K562 (cell line): ENCODE measurements at regions not wholly inside any gene's neighbourhood (a gene's known extent, or its start where the extent isn't known, plus 50 kb on each side); places are given as distances from the start of the nearest gene placed in this dataset.

Experiments
- ATAC-seq: fragments of 200-7000 bp; cut with Tn5 transposase; 3 replicates; pipeline ENCODE4 v1.9.1; 2020; ENCODE audit warnings: moderate library complexity
- BruUV-seq: library from RNA; stranded (reverse); fragments of 400-500 nt; replicated peaks from 2 replicates; lab custom pipeline; 2021; lab: Mats Ljungman, UMichigan
- CTCF ChIA-PET: fragments of 300-600 bp; formaldehyde crosslinking; extraction: SDS; loops from one replicate; lab custom pipeline; 2021; ENCODE audit warnings: low intra/inter-chr PET ratio; lab: Yijun Ruan, JAX
- POLR2A ChIA-PET: fragments of 300-600, 350-650 bp; sonication (Branson Sonifier 250); formaldehyde crosslinking; extraction: SDS; loops from one replicate; lab custom pipeline; 2021; ENCODE audit warnings: antibody characterized with exemption, inconsistent platforms; lab: Yijun Ruan, JAX
- DNase-seq, 4 experiments: peaks; one replicate each; pipeline versions ENCODE4 v3.0.0 to v3.0.0-alpha.2; 2011 to 2018; ENCODE audit warnings: low spot score in 3 of 4, mixed read lengths in 3 of 4; ENCODE audit errors: extremely low read depth in 1 of 4
- FAIRE-seq: peaks from 2 replicates; lab custom pipeline; 2011; peaks lifted over from hg19 to GRCh38; lab: Jason Lieb, UNC
- H2AFZ ChIP-seq: 2 replicates; pipeline ENCODE4 v1.6.0; 2011; ENCODE audit warnings: low read depth, low read length, control low read depth, inconsistent platforms
- H3K27ac ChIP-seq: fragments of 200-600 bp; 3 replicates; pipeline ENCODE4 v1.8.0; 2011; ENCODE audit warnings: low read depth, mild to moderate bottlenecking, control low read depth, inconsistent platforms, low read length, moderate library complexity, mixed read lengths; ENCODE audit errors: extremely low read depth
- H3K27me3 ChIP-seq, 2 experiments: fragments of 300-600 bp in 1 of 2; 2 replicates in 1 of 2; 3 replicates in 1 of 2; pipeline versions ENCODE4 v1.6.0 to v1.8.0; 2011; ENCODE audit warnings: inconsistent platforms in 2 of 2, low read length in 2 of 2, mild to moderate bottlenecking in 1 of 2, mixed read lengths in 1 of 2, moderate library complexity in 1 of 2; ENCODE audit not compliant: control insufficient read depth in 2 of 2, insufficient read depth in 2 of 2
- H3K36me3 ChIP-seq: fragments of 300-600 bp; 3 replicates; pipeline ENCODE4 v1.8.0; 2011; ENCODE audit warnings: mild to moderate bottlenecking, low read length, inconsistent platforms; ENCODE audit not compliant: control insufficient read depth, insufficient read depth
- H3K4me1 ChIP-seq, 2 experiments: fragments of 200-600 bp in 1 of 2; replicated peaks in 1 of 2; 2 replicates in 1 of 2; 3 replicates in 1 of 2; pipeline versions ENCODE4 v1.5.1 to v1.8.0; 2011; ENCODE audit warnings: inconsistent platforms in 2 of 2, low read length in 2 of 2, mild to moderate bottlenecking in 1 of 2, mixed read lengths in 1 of 2, moderate library complexity in 1 of 2; ENCODE audit not compliant: control insufficient read depth in 2 of 2, insufficient read depth in 2 of 2
- H3K4me2 ChIP-seq: 2 replicates; pipeline ENCODE4 v1.6.1; 2011; ENCODE audit warnings: low read length, control low read depth, inconsistent platforms, mixed read lengths; ENCODE audit not compliant: insufficient read depth
- H3K4me3 ChIP-seq: fragments of 200-600 bp; sonication (generic), shearing (Covaris generic); 2 replicates; pipeline ENCODE4 v1.5.1; 2016; ENCODE audit warnings: control low read depth, inconsistent platforms
- H3K79me2 ChIP-seq: fragments of 200-600 bp; 3 replicates; pipeline ENCODE4 v1.8.0; 2011; ENCODE audit warnings: low read length, inconsistent platforms; ENCODE audit not compliant: control insufficient read depth, insufficient read depth
- H3K9ac ChIP-seq, 2 experiments: 2 replicates each; pipeline versions ENCODE4 v1.6.0 to v1.6.1; 2011; ENCODE audit warnings: low read depth in 2 of 2, low read length in 2 of 2, control low read depth in 1 of 2, inconsistent platforms in 1 of 2, mild to moderate bottlenecking in 1 of 2, mixed read lengths in 1 of 2; ENCODE audit not compliant: insufficient read depth in 1 of 2
- H3K9me1 ChIP-seq: one replicate; pipeline ENCODE4 v1.6.0; 2011; ENCODE audit warnings: inconsistent platforms, mild to moderate bottlenecking, low read length, moderate library complexity; ENCODE audit not compliant: control insufficient read depth, insufficient read depth
- H3K9me3 ChIP-seq: replicated peaks from 2 replicates; pipeline ENCODE4 v1.5.1; 2011; ENCODE audit warnings: low read depth, low read length, inconsistent platforms; ENCODE audit not compliant: control insufficient read depth, insufficient read depth
- H4K20me1 ChIP-seq: replicated peaks from 2 replicates; pipeline ENCODE4 v1.6.1; 2011; ENCODE audit warnings: low read length, inconsistent platforms, mixed read lengths; ENCODE audit not compliant: control insufficient read depth, insufficient read depth
- BRD4 ChIP-seq: fragments of 200-600 bp; sonication (generic); IDR thresholded peaks from 2 replicates; pipeline ENCODE4 v1.6.1; 2017; ENCODE audit warnings: inconsistent platforms
- PPARD ChIP-seq: fragments of 250-450 bp; sonication (Bioruptor Pico); IDR thresholded peaks from 2 replicates; pipeline ENCODE4 v1.8.0; 2022; ENCODE audit warnings: inconsistent platforms, mild to moderate bottlenecking, moderate library complexity
- RERE ChIP-seq: sonication (generic); formaldehyde crosslinking; IDR thresholded peaks from 2 replicates; pipeline ENCODE4 v1.8.0; 2023; ENCODE audit warnings: missing genetic modification reagents, mild to moderate bottlenecking, borderline replicate concordance
- SREBF2 ChIP-seq: sonication (generic); formaldehyde crosslinking; IDR thresholded peaks from 2 replicates; pipeline ENCODE4 v1.4.0; 2020; ENCODE audit warnings: mild to moderate bottlenecking, missing genetic modification reagents
- ZNF124 ChIP-seq: sonication (generic); formaldehyde crosslinking; IDR thresholded peaks from 2 replicates; pipeline ENCODE4 v1.8.1; 2022; ENCODE audit warnings: missing genetic modification reagents
- WGBS: fragments of 100-300 bp; shearing (Covaris generic); methylation state at CpG from one replicate; pipeline ENCODE4 v1.1.6; 2016; ENCODE audit warnings: low coverage, mixed read lengths; ENCODE audit not compliant: insufficient coverage; ENCODE audit errors: missing lambda C conversion rate; 5-methylcytosine and 5-hydroxymethylcytosine counted together
- in situ Hi-C: fragments of 300-500 bp; cut with MboI; formaldehyde crosslinking; loops from 4 replicates; pipeline ENCODE4 v1.15.0; 2018; ENCODE audit warnings: inconsistent platforms, mixed read lengths
- intact Hi-C: fragments of 100-400 bp; cut with micrococcal nuclease; formaldehyde crosslinking; loops from 2 replicates; pipeline ENCODE4 v1.14.2; 2022

GRCh38 chr4:100870940-100871772 is 353.3 kb upstream of the EMCN start:
- H3K4me3 ChIP-seq, result no peak overlapping the region
- no TSS peak for BruUV-seq
- no peaks in the 10 kb centered on the region for H3K9me3 ChIP-seq
- H4K20me1 ChIP-seq, result no peaks in the 10 kb centered on the region
- no peak overlapping the region for H3K27ac ChIP-seq
- DNase-seq (no peak), FAIRE-seq (no peak), ATAC-seq (no peak)
- no peaks in the 10 kb centered on the region for H3K4me1 ChIP-seq
- no peak overlapping the region for H3K4me2 ChIP-seq
- H3K9me1 ChIP-seq, result no peaks in the 10 kb centered on the region
- 2% methylated on average over 8 of the region's 8 CpGs for WGBS
- H3K79me2 ChIP-seq, result no peaks in the 10 kb centered on the region
- H3K9ac ChIP-seq, result no peak overlapping the region
- ChIA-PET POLR2A (interaction anchor here (0.6 kb wide), 1 partner anchor 11 kb away, joined by 4 read pairs; no protein-coding TSS in a partner anchor), CTCF (no interaction called here)
- intact Hi-C loops (no loop called here), in situ Hi-C loops (no loop called here)
- H3K36me3 ChIP-seq, result no peaks in the 10 kb centered on the region
- H2AFZ ChIP-seq, result no peak overlapping the region
- TF ChIP-seq BRD4, result no peak
- TF ChIP-seq RERE (CRISPR knock-in tag), result no peak
- no peak for TF ChIP-seq PPARD (CRISPR knock-in tag)
- no peak for TF ChIP-seq ZNF124 (CRISPR knock-in tag)
- TF ChIP-seq SREBF2 (CRISPR knock-in tag), result no peak
- H3K27me3 ChIP-seq, result no peaks in the 10 kb centered on the region
